Ascending aorta (tissue), 2 donors: ENCODE measurements at regions not wholly inside any gene's neighbourhood (a gene's known extent, or its start where the extent isn't known, plus 50 kb on each side); places are given as distances from the start of the nearest gene placed in this dataset.

Source experiments
- DNase-seq, 2 donors: peaks; one replicate each; pipeline ENCODE4 v3.0.0-alpha.2; 2019; ENCODE audit warnings: low spot score in 2 of 2
- H3K27ac ChIP-seq, 2 donors: fragments of 200-600 bp; sonication (generic); one replicate each; pipeline ENCODE4 v1.5.1; 2016 to 2017; ENCODE audit warnings: mild to moderate bottlenecking in 1 of 2
- H3K27me3 ChIP-seq: fragments of 200-600 bp; sonication (generic); one replicate; pipeline ENCODE4 v1.5.1; 2017
- H3K36me3 ChIP-seq, 2 donors: fragments of 200-600 bp; sonication (generic); one replicate each; pipeline ENCODE4 v1.5.1; 2016
- H3K4me1 ChIP-seq, 2 donors: fragments of 200-600 bp; sonication (generic); one replicate each; pipeline ENCODE4 v1.5.1; 2016 to 2017; ENCODE audit warnings: mild to moderate bottlenecking in 1 of 2
- H3K4me3 ChIP-seq, 2 donors: fragments of 200-600 bp; sonication (generic); one replicate each; pipeline ENCODE4 v1.5.1; 2016 to 2017; ENCODE audit warnings: mild to moderate bottlenecking in 1 of 2
- H3K9me3 ChIP-seq, 2 donors: fragments of 200-600 bp; sonication (generic); one replicate each; pipeline ENCODE4 v1.5.1; 2016
- CTCF ChIP-seq, 3 experiments: fragments of 200-600 bp in 2 of 3; fragments of 450-650 bp in 1 of 3; sonication (generic) in 2 of 3; IDR thresholded peaks; one replicate each; pipeline ENCODE4 v1.5.1; 2016 to 2019; ENCODE audit warnings: antibody characterized with exemption in 3 of 3, mild to moderate bottlenecking in 1 of 3, moderate library complexity in 1 of 3
- intact Hi-C: fragments of 100-400 bp; cut with DNase I; formaldehyde crosslinking; loops from one replicate; pipeline ENCODE4 v1.15.1; 2023

DNA sequence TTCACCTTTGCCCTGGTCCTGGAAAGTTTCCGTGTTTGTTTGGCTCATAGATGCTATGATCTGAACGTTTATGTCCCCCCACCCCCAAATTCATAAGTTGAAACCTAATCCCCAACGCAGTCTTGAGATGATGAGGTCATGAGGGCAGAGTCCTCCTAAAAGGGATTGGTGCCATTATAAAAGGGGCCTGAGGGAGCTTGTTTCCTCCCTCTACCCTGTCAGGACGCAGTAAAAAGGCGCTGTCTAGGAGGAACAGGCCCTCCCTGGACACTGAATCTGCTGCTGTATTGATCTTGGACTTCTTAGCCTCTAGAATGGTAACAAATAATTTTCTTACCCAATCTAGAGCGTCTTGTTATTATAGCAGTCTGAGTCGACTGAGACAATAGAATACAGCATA is 2190.6 kb upstream of the TENM3 start:
- no peaks in the 10 kb centered on the region for H3K27me3 ChIP-seq
- no peak overlapping the region for H3K4me3 ChIP-seq
- no peaks in the 10 kb centered on the region for H3K36me3 ChIP-seq
- no peaks in the 10 kb centered on the region for H3K4me1 ChIP-seq
- no peak overlapping the region for H3K27ac ChIP-seq
- intact Hi-C loops = no loop called here
- no peak for TF ChIP-seq CTCF (IDR thresholded peaks at IDR 0.05)
- no peaks in the 10 kb centered on the region for H3K9me3 ChIP-seq
- DNase-seq = no peak

DNA sequence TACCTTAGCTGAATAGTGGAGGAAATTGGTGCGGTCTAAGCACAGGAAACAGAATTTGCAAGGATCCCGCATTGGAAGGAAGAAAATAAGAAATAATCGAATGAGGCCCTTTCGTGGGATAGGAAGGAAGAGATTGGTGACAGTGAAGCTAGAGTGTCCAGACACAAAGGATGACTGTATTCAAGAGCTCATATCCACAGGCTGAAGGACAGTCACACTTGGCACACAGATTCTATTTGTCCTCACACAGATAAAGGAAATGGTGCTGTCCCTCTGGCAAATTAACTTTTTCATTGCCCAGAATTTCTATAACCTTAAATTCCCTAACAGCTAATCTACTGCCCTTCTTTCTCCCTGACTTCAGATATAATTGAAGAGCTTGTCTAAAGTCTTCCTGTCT is 2188.9 kb upstream of the TENM3 start:
- H3K27me3 ChIP-seq = no peaks in the 10 kb centered on the region
- DNase-seq = no peak
- no peak overlapping the region for H3K27ac ChIP-seq
- intact Hi-C loops = no loop called here
- no peaks in the 10 kb centered on the region for H3K36me3 ChIP-seq
- TF ChIP-seq CTCF (IDR thresholded peaks at IDR 0.05) = no peak
- H3K4me1 ChIP-seq = peaks cover 0 to 5% of the 10 kb centered on the region in 2 donors
- no peaks in the 10 kb centered on the region for H3K9me3 ChIP-seq
- no peak overlapping the region for H3K4me3 ChIP-seq

DNA sequence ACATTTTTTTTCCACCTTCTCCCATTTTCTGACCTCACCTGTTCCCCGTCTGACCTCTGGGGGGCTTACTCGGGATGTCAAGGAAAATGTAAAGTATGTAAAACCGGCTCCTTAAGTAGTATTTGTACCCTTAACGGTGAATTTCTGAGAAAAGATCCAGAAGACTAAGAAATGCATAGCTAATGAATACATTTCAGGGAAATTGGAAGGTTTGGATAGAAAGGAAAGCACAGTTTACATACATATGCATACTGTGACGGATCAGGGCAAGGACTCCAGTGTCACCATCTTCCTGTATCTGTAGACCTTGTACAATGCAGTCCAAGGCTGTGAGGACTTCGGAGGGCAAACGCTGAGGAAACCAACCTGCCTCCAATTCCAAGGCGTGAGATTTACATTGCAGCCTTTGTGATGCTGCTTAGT is 2185.9 kb upstream of the TENM3 start:
- no peak for DNase-seq
- no peaks in the 10 kb centered on the region for H3K9me3 ChIP-seq
- peaks cover 0 to 5% of the 10 kb centered on the region in 2 donors for H3K4me1 ChIP-seq
- H3K27ac ChIP-seq = no peak overlapping the region
- TF ChIP-seq CTCF (IDR thresholded peaks at IDR 0.05) = no peak
- intact Hi-C loops = no loop called here
- H3K4me3 ChIP-seq = peak overlapping the region; percentile 71 to 72
- no peaks in the 10 kb centered on the region for H3K27me3 ChIP-seq
- no peaks in the 10 kb centered on the region for H3K36me3 ChIP-seq

- no peak overlapping the region for H3K27ac ChIP-seq
- DNase-seq = peak in 1 of 2 donors; percentile 59
- TF ChIP-seq CTCF (IDR thresholded peaks at IDR 0.05) = no peak
- H3K4me3 ChIP-seq = peak overlapping the region; percentile 71 to 72
- no peaks in the 10 kb centered on the region for H3K27me3 ChIP-seq
- H3K4me1 ChIP-seq = peaks cover 0 to 5% of the 10 kb centered on the region in 2 donors
- no peaks in the 10 kb centered on the region for H3K36me3 ChIP-seq
- no peaks in the 10 kb centered on the region for H3K9me3 ChIP-seq
- intact Hi-C loops = no loop called here
These were observed 2185.1 kb upstream of the TENM3 start for GRCh38 chr4:180057891-180058671.

- Histone ChIP-seq H3K9me3 (no peaks in the 10 kb centered on the region), H3K36me3 (no peaks in the 10 kb centered on the region), H3K27me3 (no peaks in the 10 kb centered on the region), H3K27ac (peak overlapping the region in 1 of 2 donors; percentile 38), H3K4me3 (peak overlapping the region; percentile 71 to 72), H3K4me1 (peaks cover 0 to 5% of the 10 kb centered on the region in 2 donors)
- intact Hi-C loops = no loop called here
- TF ChIP-seq CTCF (IDR thresholded peaks at IDR 0.05) = no peak
- DNase-seq = peak in 1 of 2 donors; percentile 61
These were observed 2184.4 kb upstream of the TENM3 start for GRCh38 chr4:180058691-180059215.
